ENCODE measurements at regions not wholly inside any gene's neighbourhood (a gene's known extent, or its start where the extent isn't known, plus 50 kb on each side); places are given as distances from the start of the nearest gene placed in this dataset.

DNA sequence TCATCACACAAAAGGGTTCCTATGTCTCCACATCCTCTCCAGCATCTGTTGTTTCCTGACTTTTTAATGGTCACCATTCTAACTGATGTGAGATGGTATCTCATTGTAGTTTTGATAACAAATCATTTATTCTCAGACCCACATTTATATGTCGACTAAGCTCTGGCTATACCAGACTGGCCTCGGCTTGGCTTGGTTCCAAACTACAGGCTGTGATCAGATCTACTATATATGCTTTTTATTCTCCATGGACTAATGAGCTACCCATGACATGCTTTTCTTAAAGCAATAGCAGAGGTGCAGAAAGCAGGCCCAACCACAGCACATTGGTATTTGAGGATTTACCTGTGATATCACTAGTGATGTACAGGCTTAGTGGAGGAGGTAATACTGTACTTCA, 139.8 kb upstream of the PGR start:
- TF ChIP-seq, protein P1, sequence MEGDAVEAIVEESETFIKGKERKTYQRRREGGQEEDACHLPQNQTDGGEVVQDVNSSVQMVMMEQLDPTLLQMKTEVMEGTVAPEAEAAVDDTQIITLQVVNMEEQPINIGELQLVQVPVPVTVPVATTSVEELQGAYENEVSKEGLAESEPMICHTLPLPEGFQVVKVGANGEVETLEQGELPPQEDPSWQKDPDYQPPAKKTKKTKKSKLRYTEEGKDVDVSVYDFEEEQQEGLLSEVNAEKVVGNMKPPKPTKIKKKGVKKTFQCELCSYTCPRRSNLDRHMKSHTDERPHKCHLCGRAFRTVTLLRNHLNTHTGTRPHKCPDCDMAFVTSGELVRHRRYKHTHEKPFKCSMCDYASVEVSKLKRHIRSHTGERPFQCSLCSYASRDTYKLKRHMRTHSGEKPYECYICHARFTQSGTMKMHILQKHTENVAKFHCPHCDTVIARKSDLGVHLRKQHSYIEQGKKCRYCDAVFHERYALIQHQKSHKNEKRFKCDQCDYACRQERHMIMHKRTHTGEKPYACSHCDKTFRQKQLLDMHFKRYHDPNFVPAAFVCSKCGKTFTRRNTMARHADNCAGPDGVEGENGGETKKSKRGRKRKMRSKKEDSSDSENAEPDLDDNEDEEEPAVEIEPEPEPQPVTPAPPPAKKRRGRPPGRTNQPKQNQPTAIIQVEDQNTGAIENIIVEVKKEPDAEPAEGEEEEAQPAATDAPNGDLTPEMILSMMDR (IDR thresholded peaks at IDR 0.05): no peak
- no peak for TF ChIP-seq NR1H2 (CRISPR knock-in tag; IDR thresholded peaks at IDR 0.05)
- TF ChIP-seq NFE2L1 (CRISPR knock-in tag; IDR thresholded peaks at IDR 0.05): no peak
- TF ChIP-seq, protein P2, sequence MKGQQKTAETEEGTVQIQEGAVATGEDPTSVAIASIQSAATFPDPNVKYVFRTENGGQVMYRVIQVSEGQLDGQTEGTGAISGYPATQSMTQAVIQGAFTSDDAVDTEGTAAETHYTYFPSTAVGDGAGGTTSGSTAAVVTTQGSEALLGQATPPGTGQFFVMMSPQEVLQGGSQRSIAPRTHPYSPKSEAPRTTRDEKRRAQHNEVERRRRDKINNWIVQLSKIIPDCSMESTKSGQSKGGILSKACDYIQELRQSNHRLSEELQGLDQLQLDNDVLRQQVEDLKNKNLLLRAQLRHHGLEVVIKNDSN (CRISPR knock-in tag; IDR thresholded peaks at IDR 0.05): no peak
- TF ChIP-seq FOXJ3 (CRISPR knock-in tag; IDR thresholded peaks at IDR 0.05; ENCODE audit: borderline replicate concordance): no peak
- no peak for TF ChIP-seq ZNF263 (CRISPR knock-in tag; IDR thresholded peaks at IDR 0.05; ENCODE audit: low read depth)
- TF ChIP-seq MYBL2 (CRISPR knock-in tag; IDR thresholded peaks at IDR 0.05): no peak
- no peak for TF ChIP-seq JUN (CRISPR knock-in tag; IDR thresholded peaks at IDR 0.05)
- TF ChIP-seq, protein P3, sequence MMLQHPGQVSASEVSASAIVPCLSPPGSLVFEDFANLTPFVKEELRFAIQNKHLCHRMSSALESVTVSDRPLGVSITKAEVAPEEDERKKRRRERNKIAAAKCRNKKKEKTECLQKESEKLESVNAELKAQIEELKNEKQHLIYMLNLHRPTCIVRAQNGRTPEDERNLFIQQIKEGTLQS (CRISPR knock-in tag; conservative IDR thresholded peaks at IDR 0.05): no peak
- no peak for TF ChIP-seq ZNF416 (CRISPR knock-in tag; IDR thresholded peaks at IDR 0.05)
- TF ChIP-seq TEAD4 (CRISPR knock-in tag; IDR thresholded peaks at IDR 0.05): no peak

All from WTC11 (cell line).